GM21367 (cell line): ENCODE measurements at regions not wholly inside any gene's neighbourhood (a gene's known extent, or its start where the extent isn't known, plus 50 kb on each side); places are given as distances from the start of the nearest gene placed in this dataset.

Experiments
- ATAC-seq: cut with Tn5 transposase; IDR thresholded peaks from one replicate; pipeline ENCODE4 v1.9.1; 2021; ENCODE audit not compliant: unreplicated experiment

- no peak for ATAC-seq
Measured at GRCh38 chr11:45523760-45524159, 141.7 kb downstream of the CHST1 start.

- no peak for ATAC-seq
Measured at GRCh38 chr11:45518833-45519535, 146.4 kb downstream of the CHST1 start.

GRCh38 chr11:45518141-45518832 is 147.1 kb downstream of the CHST1 start:
- no peak for ATAC-seq

GRCh38 chr11:45517171-45517770 is 148.2 kb downstream of the CHST1 start:
- ATAC-seq = no peak

GRCh38 chr11:45513821-45514340 is 151.5 kb downstream of the CHST1 start:
- ATAC-seq = no peak

GRCh38 chr11:45512471-45513148 is 152.8 kb downstream of the CHST1 start:
- no peak for ATAC-seq

- ATAC-seq = no peak
Measured at GRCh38 chr11:45511566-45511965, 153.9 kb downstream of the CHST1 start.

GRCh38 chr11:45507916-45508315 is 157.5 kb downstream of the CHST1 start:
- no peak for ATAC-seq

GRCh38 chr11:45503311-45503710 is 162.1 kb downstream of the CHST1 start:
- no peak for ATAC-seq

GRCh38 chr11:45502226-45502545 is 163.2 kb downstream of the CHST1 start:
- ATAC-seq = no peak

GRCh38 chr11:45501392-45502225 is 163.8 kb downstream of the CHST1 start:
- no peak for ATAC-seq

GRCh38 chr11:45500451-45500850 is 165.0 kb downstream of the CHST1 start:
- no peak for ATAC-seq

- no peak for ATAC-seq
Measured at GRCh38 chr11:45494738-45495137, 170.7 kb downstream of the CHST1 start.

GRCh38 chr11:45489281-45489905 is 176.0 kb downstream of the CHST1 start:
- no peak for ATAC-seq

- no peak for ATAC-seq
Measured at GRCh38 chr11:45486461-45486860, 179.0 kb downstream of the CHST1 start.

GRCh38 chr11:45485070-45485707 is 180.2 kb downstream of the CHST1 start:
- ATAC-seq = no peak

GRCh38 chr11:45484326-45484883 is 181.0 kb downstream of the CHST1 start:
- no peak for ATAC-seq

- no peak for ATAC-seq
Measured at GRCh38 chr11:45483416-45483815, 182.0 kb downstream of the CHST1 start.

- no peak for ATAC-seq
Measured at GRCh38 chr11:45482331-45482730, 183.1 kb downstream of the CHST1 start.
